Gastrocnemius medialis (tissue), 4 donors: ENCODE measurements at regions not wholly inside any gene's neighbourhood (a gene's known extent, or its start where the extent isn't known, plus 50 kb on each side); places are given as distances from the start of the nearest gene placed in this dataset.

Source experiments
- ATAC-seq, 2 donors: fragments of 150-250 bp; one replicate each; pipeline ENCODE4 v1.9.1; 2016
- DNase-seq, 2 donors: peaks; one replicate each; pipeline ENCODE4 v3.0.0-alpha.2; 2019
- H3K27ac ChIP-seq, 4 donors: fragments of 200-600 bp; sonication (generic); 1 replicate in 1 of 4; 2 replicates in 3 of 4; pipeline ENCODE4 v1.5.1; 2016 to 2018; ENCODE audit warnings: mild to moderate bottlenecking in 2 of 4, moderate library complexity in 1 of 4
- H3K27me3 ChIP-seq, 3 donors: fragments of 200-600 bp; sonication (generic) in 2 of 3; 1 replicate in 1 of 3; 2 replicates in 2 of 3; pipeline versions ENCODE4 v1.5.1 to v1.6.0; 2016 to 2019; ENCODE audit warnings: mild to moderate bottlenecking in 1 of 3, moderate library complexity in 1 of 3
- H3K36me3 ChIP-seq, 2 donors: fragments of 200-600 bp; sonication (generic) in 1 of 2; one replicate each; pipeline ENCODE4 v1.5.1; 2017 to 2018
- H3K4me1 ChIP-seq, 2 donors: fragments of 200-600 bp; sonication (generic) in 1 of 2; one replicate each; pipeline ENCODE4 v1.5.1; 2016 to 2017; ENCODE audit warnings: mild to moderate bottlenecking in 2 of 2
- H3K4me3 ChIP-seq, 4 donors: fragments of 200-600 bp; sonication (generic) in 3 of 4; 1 replicate in 1 of 4; 2 replicates in 3 of 4; pipeline ENCODE4 v1.5.1; 2016 to 2019; ENCODE audit warnings: mild to moderate bottlenecking in 2 of 4
- H3K9me3 ChIP-seq, 3 donors: fragments of 200-600 bp; sonication (generic) in 2 of 3; 1 replicate in 1 of 3; 2 replicates in 2 of 3; pipeline ENCODE4 v1.5.1; 2016 to 2019
- CTCF ChIP-seq, 5 experiments: fragments of 450-650 bp in 3 of 5; fragments of 200-600 bp in 2 of 5; sonication (generic) in 2 of 5; IDR thresholded peaks in 4 of 5; conservative IDR thresholded peaks in 1 of 5; 1 replicate in 4 of 5; 2 replicates in 1 of 5; pipeline ENCODE4 v1.5.1; 2016 to 2019; ENCODE audit warnings: antibody characterized with exemption in 5 of 5, mild to moderate bottlenecking in 3 of 5, moderate library complexity in 3 of 5
- POLR2A ChIP-seq, 2 donors: fragments of 450-650 bp; IDR thresholded peaks; one replicate each; pipeline ENCODE4 v1.6.1; 2017; ENCODE audit warnings: antibody characterized with exemption in 2 of 2, mild to moderate bottlenecking in 2 of 2, moderate library complexity in 2 of 2
- in situ Hi-C, 4 donors: fragments of 200-750 bp; cut with MboI; loops; one replicate each; pipeline versions ENCODE4 v1.15.0 to v1.8.0; 2017; ENCODE audit warnings: low sequenced_read_pairs in 4 of 4
- intact Hi-C: fragments of 100-400 bp; cut with DNase I; formaldehyde crosslinking; loops from one replicate; pipeline ENCODE4 v1.15.1; 2023; ENCODE audit warnings: low total_unique reads

DNA sequence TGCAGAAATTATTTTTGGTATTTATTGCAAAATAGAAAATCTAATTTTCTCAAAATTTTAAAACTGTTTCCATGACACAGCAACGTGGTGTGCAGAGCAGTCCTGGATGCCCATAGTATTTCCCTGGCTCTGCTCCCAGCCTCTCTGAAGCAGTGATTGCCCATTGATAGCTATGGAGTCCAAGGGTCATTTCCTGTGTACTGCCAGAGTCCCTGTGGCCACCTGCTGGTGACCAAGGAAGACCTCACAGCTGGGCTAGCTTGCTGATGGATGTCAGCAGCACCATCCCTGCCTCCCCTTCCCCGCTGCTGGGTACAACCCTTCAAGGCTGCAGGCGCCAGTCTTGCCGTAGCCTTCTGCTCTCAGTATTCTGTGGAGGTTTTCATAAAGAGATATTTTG, 184.1 kb downstream of the DIRAS2 start:
- no peak overlapping the region for H3K27ac ChIP-seq
- ATAC-seq (no peak), DNase-seq (no peak)
- no peak overlapping the region for H3K4me3 ChIP-seq
- H3K27me3 ChIP-seq: no peaks in the 10 kb centered on the region
- no peaks in the 10 kb centered on the region for H3K9me3 ChIP-seq
- intact Hi-C loops (no loop called here), in situ Hi-C loops (no loop called here)
- no peaks in the 10 kb centered on the region for H3K4me1 ChIP-seq
- TF ChIP-seq CTCF (IDR thresholded peaks at IDR 0.05 in 4 of 5, conservative IDR thresholded peaks at IDR 0.05 in 1 of 5) (no peak), POLR2A (IDR thresholded peaks at IDR 0.05) (no peak)
- no peaks in the 10 kb centered on the region for H3K36me3 ChIP-seq

GRCh38 chr9:90459321-90459720, 183.3 kb downstream of the DIRAS2 start:
- TF ChIP-seq POLR2A (IDR thresholded peaks at IDR 0.05) (no peak), CTCF (IDR thresholded peaks at IDR 0.05 in 4 of 5, conservative IDR thresholded peaks at IDR 0.05 in 1 of 5) (no peak)
- intact Hi-C loops: no loop called here

DNA sequence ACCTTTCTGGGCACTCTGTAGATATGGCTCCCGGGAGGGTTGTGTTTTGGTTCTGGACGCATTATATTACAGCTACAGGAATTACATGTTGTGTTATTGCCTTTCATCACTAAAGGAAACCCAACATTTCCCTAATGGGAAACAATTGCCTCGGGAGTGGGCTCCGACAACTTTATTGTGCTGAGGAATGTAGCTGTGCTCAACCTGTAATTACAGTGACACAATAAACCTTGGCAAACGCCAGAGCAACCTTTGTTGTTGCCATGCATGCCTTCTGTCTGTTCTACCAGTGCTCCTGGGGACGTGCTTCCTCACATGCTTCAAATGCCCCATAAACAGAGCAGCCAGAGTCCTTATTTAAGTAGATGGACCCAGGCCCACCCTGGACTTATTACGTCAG, 182.4 kb downstream of the DIRAS2 start:
- Histone ChIP-seq H3K9me3 (no peaks in the 10 kb centered on the region), H3K4me3 (no peak overlapping the region), H3K36me3 (no peaks in the 10 kb centered on the region), H3K27me3 (no peaks in the 10 kb centered on the region), H3K4me1 (no peaks in the 10 kb centered on the region), H3K27ac (no peak overlapping the region)
- in situ Hi-C loops (no loop called here), intact Hi-C loops (no loop called here)
- TF ChIP-seq POLR2A (IDR thresholded peaks at IDR 0.05) (no peak), CTCF (IDR thresholded peaks at IDR 0.05 in 4 of 5, conservative IDR thresholded peaks at IDR 0.05 in 1 of 5) (no peak)
- no peak for DNase-seq
- no peak for ATAC-seq

More at GRCh38 chr9:90459321-90459720, 183.3 kb downstream of the DIRAS2 start:
- H3K9me3 ChIP-seq: no peaks in the 10 kb centered on the region
- H3K4me3 ChIP-seq: no peak overlapping the region
- H3K36me3 ChIP-seq: no peaks in the 10 kb centered on the region
- no peaks in the 10 kb centered on the region for H3K27me3 ChIP-seq
- in situ Hi-C loops: no loop called here
- ATAC-seq (no peak), DNase-seq (no peak)
- no peak overlapping the region for H3K27ac ChIP-seq
- H3K4me1 ChIP-seq: no peaks in the 10 kb centered on the region

GRCh38 chr9:90464978-90465377, 177.6 kb downstream of the DIRAS2 start:
- H3K4me1 ChIP-seq: no peaks in the 10 kb centered on the region
- TF ChIP-seq CTCF (IDR thresholded peaks at IDR 0.05 in 4 of 5, conservative IDR thresholded peaks at IDR 0.05 in 1 of 5) (no peak), POLR2A (IDR thresholded peaks at IDR 0.05) (no peak)
- DNase-seq (no peak), ATAC-seq (no peak)
- in situ Hi-C loops (no loop called here), intact Hi-C loops (no loop called here)
- no peak overlapping the region for H3K4me3 ChIP-seq
- H3K27me3 ChIP-seq: no peaks in the 10 kb centered on the region
- H3K36me3 ChIP-seq: no peaks in the 10 kb centered on the region
- H3K9me3 ChIP-seq: no peaks in the 10 kb centered on the region
- no peak overlapping the region for H3K27ac ChIP-seq

DNA sequence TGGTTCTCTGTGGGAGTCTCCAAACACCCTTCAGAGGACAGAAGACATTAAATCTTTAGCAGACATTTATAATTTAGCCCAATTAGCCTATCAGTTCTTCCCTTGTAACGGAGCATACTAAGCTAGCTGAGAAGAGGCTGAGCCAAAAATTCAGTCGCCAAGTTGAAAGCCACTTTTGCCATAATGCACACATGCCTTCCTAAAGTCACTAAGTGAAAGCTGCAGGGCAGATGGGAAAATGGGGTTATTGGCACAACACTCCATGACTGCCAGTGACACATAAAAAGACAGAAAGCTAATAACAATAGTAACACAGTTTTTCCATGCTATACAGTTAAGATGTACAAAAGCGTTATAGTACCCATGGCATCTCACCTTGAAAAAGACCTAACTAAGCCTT, 176.2 kb downstream of the DIRAS2 start:
- in situ Hi-C loops (no loop called here), intact Hi-C loops (no loop called here)
- H3K4me3 ChIP-seq: no peak overlapping the region
- H3K36me3 ChIP-seq: no peaks in the 10 kb centered on the region
- H3K27me3 ChIP-seq: no peaks in the 10 kb centered on the region
- TF ChIP-seq CTCF (IDR thresholded peaks at IDR 0.05 in 4 of 5, conservative IDR thresholded peaks at IDR 0.05 in 1 of 5) (no peak), POLR2A (IDR thresholded peaks at IDR 0.05) (no peak)
- DNase-seq (no peak), ATAC-seq (no peak)
- H3K27ac ChIP-seq: no peak overlapping the region
- no peaks in the 10 kb centered on the region for H3K4me1 ChIP-seq
- H3K9me3 ChIP-seq: no peaks in the 10 kb centered on the region
